Eye (tissue), 1 donor: ENCODE measurements at regions not wholly inside any gene's neighbourhood (a gene's known extent, or its start where the extent isn't known, plus 50 kb on each side); places are given as distances from the start of the nearest gene placed in this dataset.
"Not testable (repeated sequence)": the region's sequence is repeated elsewhere in the genome, so short reads cannot be mapped to it uniquely, and the experiment has no call there.

Source experiments
- DNase-seq: peaks from one replicate; pipeline ENCODE4 v3.0.0-alpha.2; 2015

DNA sequence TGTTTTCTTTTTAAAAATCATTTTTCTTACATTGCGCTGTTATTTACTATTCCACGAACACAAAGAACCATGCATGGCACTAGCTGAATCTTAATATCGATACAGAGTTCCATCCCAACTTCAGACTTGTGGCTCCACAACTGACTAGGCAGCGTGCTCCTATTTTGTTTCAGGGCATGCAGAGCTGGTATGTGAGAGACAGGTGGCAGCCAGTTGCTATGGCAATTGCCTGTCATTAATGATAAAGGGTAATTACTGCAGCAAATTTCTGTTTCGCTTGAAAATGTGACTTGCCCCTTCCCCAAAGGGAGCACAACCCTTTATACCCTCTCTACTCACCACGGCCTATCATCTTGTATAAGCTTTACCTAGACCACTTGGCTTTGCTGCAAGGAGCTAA is 113.1 kb upstream of the G2E3 start:
- DNase-seq, result peak; percentile 41

DNA sequence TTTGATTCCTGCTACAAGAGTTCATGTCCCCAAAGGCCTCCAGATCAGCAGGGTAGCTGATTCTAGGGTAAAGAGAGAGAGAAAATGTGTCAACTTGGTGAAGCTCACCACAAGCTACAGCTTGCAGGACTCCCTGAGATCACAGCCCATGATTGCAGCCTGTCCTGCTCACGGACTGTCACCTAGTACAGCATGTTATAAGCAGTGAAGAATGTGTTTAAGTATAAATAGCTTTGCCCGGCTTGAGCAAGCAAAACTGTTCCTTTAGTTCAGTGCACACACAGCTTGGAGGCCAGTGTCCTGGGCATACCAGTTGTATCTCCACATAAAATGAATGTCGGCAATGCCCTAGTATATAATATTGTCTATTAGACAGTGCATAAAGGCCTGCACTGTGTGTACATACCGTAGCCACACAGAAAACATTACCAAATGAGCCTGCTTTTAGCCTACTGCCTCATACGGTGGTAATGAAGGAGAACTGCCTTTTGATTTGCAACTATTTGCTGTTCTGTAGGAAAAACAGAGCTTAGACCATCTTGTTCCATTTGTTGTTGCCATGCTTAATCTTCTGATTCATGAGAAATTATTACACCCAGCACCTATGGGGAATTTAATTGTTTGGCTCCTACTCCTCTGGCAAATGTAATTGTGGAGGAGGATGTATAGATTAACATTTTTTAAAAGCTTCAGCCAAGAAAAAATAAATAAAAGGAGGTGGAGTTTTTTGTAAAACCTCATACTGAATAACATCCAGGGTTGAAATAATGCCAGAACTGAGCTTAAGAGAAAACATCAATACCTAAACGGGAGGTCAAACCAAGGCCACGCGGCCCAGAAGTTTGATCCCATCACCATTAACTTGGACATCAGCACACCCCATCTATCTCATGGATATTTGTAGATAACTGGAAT is 108.1 kb upstream of the G2E3 start:
- peak; percentile 51 for DNase-seq

DNA sequence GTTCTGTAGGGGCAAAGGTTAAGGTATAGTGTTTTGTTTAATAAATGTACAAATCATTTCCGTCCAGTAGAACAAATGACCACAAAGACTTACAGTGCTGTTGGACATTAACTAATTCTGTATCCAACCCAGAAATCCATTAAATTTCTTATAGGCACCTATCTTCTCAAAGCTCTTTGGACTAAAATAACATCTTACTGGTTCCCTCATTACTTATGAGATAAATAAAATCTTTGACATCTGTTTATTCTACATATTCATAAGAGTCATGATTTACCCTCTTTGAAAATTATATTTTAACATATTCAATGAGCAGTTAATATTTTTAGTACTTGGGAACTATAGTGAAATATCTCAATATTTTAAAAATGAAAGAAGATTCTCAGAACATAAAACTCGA is 102.7 kb upstream of the G2E3 start:
- no peak for DNase-seq

DNA sequence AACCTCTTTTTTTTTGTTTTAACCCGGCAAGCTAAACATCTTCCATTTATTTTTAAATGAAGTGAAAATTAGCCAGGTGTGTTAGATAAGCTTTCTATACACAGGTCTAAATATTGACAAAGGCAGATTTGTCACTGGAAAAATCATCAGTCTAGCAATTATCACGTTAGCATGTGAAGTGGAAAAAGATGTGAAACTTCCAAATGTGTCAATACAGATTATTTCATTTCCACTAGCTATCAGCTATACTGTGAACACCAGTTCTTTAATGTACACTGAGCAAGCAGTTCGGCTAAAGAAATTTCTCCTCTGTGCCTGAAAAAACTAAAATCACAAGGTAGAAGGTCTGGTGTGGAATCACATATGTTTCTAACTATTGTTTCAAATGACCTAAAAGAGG is 96.6 kb upstream of the G2E3 start:
- no peak for DNase-seq

DNA sequence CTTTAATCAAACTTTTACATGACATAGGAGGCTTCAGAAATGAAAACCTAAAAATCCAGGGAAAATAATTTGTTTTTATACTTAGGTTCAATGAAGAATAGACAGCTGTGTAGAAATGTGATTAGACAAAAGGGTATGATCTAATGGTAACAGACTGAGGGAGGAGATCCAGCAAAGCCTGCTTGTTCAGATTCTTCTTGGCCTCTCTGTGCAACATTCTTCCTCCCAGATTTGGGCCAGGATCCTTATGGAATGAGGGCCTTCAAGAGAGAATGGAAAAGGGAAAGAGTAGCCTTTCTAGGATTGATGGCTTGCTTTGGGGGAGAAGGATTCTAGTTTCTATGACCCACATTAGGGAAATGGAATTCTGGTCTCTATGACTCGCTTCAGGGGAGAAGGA is 94.5 kb upstream of the G2E3 start:
- DNase-seq, result no peak

DNA sequence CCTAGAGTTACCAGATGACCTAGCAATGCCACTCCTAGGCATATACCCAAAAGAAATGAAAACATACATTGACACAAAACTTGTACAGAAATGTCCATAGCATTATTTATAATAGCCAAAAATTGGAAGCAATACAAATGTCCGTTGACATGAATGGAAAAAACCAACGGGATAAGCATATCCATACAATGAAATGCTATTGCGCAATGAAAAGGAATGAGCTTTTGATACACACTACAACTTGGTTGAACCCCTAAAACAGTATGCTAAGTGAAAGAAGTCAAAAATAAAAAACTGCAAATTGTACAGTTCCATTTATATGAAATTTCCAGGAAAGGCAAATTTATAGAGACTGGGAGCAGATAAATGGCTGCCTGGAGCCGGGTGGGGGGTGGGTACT is 90.6 kb upstream of the G2E3 start:
- no peak for DNase-seq

DNA sequence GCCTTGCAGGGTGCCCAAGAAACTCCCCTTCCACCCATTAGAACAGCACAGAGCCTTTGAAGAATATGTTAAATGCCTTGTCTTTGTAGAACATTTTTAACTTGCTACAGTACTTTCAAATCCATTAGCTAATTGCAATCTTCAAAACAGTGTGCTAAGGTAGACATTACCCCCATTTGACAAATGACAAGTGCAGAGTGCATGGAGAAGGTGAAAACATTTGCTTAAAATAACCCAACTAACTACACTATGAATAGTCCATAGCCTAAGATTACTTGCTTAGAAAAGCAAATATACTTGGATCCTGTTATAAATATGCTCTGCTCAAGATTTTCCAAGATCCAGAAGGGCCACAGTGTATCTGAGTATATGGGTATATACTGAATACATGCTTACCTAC is 87.0 kb upstream of the G2E3 start:
- DNase-seq, result no peak

DNA sequence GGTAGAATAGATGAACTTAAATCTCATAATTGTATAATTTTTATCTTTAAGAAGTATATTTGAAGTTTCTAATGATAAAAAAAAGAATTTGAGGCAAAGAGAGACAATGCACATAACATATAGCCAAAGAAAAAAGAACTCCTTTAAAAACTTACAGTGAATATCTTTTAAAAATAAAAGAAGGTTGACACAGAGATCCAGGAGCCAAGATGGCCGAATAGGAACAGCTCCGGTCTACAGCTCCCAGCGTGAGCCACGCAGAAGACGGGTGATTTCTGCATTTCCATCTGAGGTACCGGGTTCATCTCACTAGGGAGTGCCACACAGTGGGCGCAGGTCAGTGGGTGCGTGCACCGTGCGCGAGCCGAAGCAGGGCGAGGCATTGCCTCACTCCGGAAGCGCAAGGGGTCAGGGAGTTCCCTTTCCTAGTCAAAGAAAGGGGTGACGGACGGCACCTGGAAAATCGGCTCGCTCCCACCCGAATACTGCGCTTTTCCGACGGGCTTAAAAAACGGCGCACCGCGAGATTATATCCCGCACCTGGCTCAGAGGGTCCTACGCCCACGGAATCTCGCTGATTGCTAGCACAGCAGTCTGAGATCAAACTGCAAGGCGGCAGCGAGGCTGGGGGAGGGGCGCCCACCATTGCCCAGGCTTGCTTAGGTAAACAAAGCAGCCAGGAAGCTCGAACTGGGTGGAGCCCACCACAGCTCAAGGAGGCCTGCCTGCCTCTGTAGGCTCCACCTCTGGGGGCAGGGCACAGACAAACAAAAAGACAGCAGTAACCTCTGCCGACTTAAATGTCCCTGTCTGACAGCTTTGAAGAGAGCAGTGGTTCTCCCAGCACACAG is 84.9 kb upstream of the G2E3 start:
- DNase-seq, result not testable (repeated sequence)

DNA sequence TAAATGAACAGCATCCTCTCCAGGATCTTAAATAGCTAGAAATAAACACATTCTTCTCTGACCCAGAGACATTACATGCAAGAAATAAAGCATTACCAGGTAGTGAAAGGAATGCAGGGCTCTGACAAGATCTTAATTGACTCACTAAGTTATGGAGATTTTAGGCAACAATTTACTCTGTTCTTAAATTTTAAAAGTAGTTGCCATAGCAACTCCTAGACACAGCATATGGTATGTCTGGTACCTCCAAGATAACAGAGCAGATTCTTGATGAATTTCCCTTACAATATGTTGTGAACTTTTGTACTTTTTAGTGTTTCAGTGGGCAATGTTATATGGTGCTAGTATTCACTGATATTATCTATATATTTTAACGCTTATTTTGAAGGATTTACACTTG is 76.7 kb upstream of the G2E3 start:
- no peak for DNase-seq

DNA sequence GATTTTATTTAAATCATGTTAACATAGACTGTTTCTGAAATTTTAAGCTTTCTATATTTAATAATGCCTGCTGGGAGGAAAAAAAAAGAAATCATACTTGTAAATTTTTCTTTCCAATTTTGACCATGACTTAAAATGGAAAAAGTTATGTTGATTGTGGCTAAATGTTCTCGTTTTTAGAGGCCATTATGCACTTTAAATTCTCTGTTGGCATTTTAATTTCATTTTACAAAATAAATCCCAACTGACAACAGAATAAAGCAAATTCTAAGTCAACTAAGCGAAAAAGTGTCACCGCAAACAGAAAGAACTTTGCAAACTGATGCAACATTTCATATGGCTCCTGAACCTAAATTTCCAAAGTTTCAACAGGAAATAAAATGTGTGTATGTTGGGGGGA is 74.8 kb upstream of the G2E3 start:
- DNase-seq, result no peak

DNA sequence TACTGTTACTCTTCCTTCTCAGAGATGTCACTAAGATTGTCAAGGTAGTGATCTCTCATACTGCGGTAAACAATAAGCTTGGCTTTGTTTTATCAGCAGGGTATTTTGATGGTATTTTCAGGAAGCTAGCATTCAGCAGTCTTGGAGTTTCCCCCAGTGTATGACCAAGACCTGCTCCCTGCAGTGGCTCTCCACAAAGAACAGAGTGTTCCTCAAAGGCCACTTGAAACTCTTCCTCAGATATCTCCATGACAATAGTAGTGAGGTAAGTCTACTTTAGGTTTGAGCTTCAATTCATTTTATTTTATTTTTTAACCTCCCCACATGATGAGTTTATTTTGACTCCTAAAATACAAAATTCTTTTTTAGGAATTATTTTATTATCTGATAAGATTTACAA is 74.0 kb upstream of the G2E3 start:
- DNase-seq, result no peak

DNA sequence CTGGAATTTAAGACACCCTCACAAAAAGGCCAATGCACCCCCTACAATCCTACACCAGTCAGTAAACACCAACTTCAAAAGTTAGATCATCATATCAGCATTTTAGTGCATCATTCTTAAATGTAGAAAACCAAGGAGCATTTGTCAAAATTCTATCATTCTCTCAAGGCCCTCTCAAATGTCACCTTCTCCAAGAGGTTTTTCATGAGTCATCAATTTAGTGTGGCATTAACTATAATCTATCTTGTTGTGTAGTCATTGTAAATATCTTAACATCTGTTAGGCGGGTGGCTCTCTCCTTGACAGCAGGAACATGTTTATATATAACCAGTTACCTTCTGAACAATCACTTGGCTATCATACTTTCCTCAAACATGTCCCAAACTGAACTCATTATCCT is 62.1 kb upstream of the G2E3 start:
- DNase-seq, result no peak

DNA sequence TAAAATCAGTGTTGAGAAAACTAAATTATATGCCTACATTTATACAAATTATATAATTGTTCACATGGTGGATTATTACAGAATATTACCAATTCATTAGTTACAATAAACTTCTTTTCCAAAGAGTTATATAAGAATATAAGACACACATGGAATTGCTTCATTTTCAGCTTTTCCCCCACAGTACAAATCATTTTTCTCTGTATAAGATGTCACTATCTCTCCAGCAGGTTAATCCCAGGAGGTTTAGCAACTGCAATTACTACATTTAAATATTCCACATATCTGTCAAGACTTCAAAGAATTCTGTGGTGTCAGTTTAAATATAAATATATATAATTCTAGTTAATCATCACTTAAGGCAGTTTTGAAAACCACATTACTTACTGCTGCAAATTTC is 59.6 kb upstream of the G2E3 start:
- DNase-seq, result no peak

DNA sequence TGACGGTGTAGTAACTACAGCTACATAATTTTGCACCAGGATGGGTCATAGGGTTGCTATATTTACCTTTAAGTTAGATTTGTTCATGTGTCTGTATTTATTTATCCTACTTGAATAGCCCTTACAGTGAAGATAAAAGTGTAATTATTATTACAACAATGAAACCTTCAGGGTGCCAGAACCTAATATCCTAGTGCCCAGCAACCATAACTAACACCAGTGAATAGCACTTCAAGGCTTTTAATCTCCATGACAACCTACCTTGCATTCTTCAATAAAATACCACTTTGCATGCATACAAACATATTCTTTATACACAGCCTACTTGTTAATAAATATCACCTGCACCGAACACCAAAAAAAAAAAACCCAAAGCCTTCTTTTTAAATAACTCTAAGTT is 58.7 kb upstream of the G2E3 start:
- DNase-seq, result no peak

DNA sequence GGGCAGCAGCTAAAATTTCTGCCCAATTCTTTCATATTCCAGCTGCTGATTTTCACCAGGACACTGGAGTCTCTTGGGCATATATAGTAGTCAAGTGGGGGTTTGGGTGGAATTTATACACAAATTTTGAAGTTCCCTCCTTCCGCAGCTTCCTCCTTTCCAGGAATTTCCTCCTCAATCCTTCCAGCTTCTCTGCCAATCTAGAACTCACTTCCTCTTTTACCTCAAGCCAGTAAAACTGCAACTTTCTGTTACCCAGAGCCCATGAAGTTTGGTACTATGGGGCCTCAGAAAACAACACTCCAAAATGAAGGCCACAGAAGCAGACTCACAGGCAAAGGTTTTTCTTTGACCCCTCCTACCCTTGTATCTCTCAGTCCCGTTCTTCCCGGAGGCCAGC is 51.7 kb upstream of the G2E3 start:
- no peak for DNase-seq
